Right lobe of liver (tissue), 4 donors: ENCODE measurements at regions not wholly inside any gene's neighbourhood (a gene's known extent, or its start where the extent isn't known, plus 50 kb on each side); places are given as distances from the start of the nearest gene placed in this dataset.

Source experiments
- POLR2A ChIP-seq: fragments of 450-650 bp; IDR thresholded peaks from one replicate; pipeline ENCODE4 v1.6.1; 2017; ENCODE audit warnings: antibody characterized with exemption, mild to moderate bottlenecking
- TF ChIP-seq, protein P1 (sequence below), 4 donors: fragments of 200-600 bp in 3 of 4; fragments of 450-650 bp in 1 of 4; IDR thresholded peaks; one replicate each; pipeline versions ENCODE4 v1.5.1 to v1.8.0; 2016 to 2022; ENCODE audit warnings: antibody characterized with exemption in 4 of 4, mild to moderate bottlenecking in 2 of 4
- donor health status: DM: no; HTN: no; CAD: no.
- donor health status: DM: no; HTN: no; CAD: no.
- donor health status: DM: no; HTN: yes; CAD: no.

DNA sequence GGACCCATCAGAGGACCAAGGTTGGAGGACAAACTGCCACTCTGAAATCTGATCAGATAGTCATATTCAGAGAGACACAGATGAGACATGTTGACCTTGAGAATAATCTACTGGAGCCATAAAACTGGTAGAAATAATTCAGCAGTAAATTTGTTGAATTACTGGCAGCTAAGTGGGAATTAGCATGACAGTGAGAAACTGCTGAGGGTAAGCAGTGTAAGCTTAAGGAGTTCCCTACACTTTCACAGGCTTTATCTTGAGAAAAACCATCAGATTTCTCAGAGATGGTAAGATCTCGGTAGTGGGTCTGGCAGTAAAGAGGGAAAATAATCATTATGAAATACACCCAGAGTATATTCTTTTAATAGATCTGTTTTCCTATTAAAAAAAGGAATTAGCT lies 213.7 kb downstream of the TECRL start:
- TF ChIP-seq, protein P1, sequence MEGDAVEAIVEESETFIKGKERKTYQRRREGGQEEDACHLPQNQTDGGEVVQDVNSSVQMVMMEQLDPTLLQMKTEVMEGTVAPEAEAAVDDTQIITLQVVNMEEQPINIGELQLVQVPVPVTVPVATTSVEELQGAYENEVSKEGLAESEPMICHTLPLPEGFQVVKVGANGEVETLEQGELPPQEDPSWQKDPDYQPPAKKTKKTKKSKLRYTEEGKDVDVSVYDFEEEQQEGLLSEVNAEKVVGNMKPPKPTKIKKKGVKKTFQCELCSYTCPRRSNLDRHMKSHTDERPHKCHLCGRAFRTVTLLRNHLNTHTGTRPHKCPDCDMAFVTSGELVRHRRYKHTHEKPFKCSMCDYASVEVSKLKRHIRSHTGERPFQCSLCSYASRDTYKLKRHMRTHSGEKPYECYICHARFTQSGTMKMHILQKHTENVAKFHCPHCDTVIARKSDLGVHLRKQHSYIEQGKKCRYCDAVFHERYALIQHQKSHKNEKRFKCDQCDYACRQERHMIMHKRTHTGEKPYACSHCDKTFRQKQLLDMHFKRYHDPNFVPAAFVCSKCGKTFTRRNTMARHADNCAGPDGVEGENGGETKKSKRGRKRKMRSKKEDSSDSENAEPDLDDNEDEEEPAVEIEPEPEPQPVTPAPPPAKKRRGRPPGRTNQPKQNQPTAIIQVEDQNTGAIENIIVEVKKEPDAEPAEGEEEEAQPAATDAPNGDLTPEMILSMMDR (IDR thresholded peaks at IDR 0.05) = no peak
- no peak for TF ChIP-seq POLR2A
